ENCODE measurements at regions not wholly inside any gene's neighbourhood (a gene's known extent, or its start where the extent isn't known, plus 50 kb on each side); places are given as distances from the start of the nearest gene placed in this dataset.
"Not testable (repeated sequence)": the region's sequence is repeated elsewhere in the genome, so short reads cannot be mapped to it uniquely, and the experiment has no call there.

DNA sequence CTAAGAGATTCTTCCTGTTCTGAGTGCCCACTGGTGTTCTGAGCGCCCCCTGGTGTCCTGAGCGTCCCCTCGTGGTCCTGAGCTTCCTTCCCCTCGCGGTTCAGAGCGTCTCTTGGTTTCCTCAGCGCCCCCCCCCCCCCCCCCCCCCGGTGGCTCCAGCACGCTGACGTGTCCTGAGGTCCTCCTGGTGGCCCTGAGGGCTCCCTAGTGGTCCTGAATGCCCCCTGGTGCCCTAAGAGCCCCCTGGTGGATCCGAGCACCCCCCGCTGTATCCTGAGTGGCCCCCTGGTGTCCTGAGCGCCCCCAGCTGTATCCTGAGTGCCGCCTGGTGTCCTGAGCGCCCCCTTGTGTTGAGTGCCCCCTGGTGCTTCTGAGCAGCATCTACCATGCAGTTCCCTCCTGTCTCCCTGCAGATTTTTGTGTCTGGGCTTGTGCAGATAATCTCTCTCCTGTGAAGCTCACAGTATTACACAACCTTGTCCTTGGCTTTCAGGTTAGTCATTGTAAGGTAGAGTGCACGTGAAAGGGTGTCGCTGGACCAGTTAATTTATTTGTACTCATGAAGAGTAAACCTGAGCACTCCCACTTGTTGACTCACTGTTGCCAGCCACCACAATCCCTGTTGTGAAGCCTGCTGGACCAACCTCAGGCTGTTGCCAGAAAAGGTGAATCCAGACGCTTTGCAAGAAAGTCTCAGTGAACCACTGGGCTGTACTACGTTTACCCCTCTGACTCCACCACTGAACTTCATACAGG, 1168.4 kb downstream of the TMEM121 start:
- no peak for DNase-seq
- H3K9me3 ChIP-seq, result no peaks in the 10 kb centered on the region
- H3K4me3 ChIP-seq, result no peak overlapping the region
- H3K36me3 ChIP-seq, result no peaks in the 10 kb centered on the region
- no peaks in the 10 kb centered on the region for H3K27me3 ChIP-seq

- not testable (repeated sequence) for H3K36me3 ChIP-seq, H3K9me3 ChIP-seq, H3K27me3 ChIP-seq, H3K4me3 ChIP-seq, DNase-seq
Observed at GRCh38 chr14:106698620-106699267, 1172.4 kb downstream of the TMEM121 start.

GRCh38 chr14:106703651-106704050, 1177.3 kb downstream of the TMEM121 start:
- H3K27me3 ChIP-seq, H3K36me3 ChIP-seq, DNase-seq, H3K9me3 ChIP-seq, H3K4me3 ChIP-seq: not testable (repeated sequence)

DNA sequence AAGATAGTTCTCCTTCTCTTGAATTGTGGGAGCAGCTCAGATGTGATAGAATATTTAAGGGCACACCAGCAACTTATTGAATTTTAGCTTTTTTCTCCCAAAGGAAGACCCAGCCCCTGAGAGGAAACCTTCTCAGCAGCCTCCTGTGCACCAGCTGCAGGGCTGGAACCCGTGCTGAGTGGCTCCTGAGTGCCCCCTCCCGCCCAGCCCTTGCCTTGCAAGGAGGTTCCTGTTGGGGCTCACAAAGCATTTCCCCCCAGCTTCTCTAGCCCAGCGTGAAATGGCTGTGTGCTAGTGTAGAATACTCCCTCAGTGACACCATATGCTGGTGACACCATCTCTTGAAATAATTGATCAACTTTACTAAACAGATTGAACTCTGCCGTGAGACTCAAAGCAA, 1180.1 kb downstream of the TMEM121 start:
- not testable (repeated sequence) for H3K4me3 ChIP-seq, H3K36me3 ChIP-seq, H3K9me3 ChIP-seq, DNase-seq, H3K27me3 ChIP-seq

DNA sequence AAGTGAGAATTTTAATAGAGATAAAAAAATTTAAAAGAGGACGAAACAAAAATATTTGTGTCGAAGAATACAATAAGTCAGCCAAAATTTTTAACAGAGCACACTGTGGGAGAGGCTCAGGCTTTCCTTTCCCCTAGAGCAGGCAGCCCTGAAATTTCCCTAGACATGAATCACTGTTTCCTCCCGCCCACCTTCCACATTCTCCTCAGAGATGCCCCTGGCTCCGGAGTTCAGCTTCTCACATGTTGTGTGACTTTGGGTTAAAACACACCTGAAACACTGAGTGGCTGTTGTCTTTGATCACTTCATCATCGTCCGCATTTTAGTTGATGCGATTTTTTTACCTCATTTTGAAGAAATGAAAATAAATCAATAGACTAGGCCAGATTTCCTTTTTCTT, 1183.8 kb downstream of the TMEM121 start:
- not testable (repeated sequence) for DNase-seq, H3K4me3 ChIP-seq, H3K36me3 ChIP-seq, H3K9me3 ChIP-seq, H3K27me3 ChIP-seq

DNA sequence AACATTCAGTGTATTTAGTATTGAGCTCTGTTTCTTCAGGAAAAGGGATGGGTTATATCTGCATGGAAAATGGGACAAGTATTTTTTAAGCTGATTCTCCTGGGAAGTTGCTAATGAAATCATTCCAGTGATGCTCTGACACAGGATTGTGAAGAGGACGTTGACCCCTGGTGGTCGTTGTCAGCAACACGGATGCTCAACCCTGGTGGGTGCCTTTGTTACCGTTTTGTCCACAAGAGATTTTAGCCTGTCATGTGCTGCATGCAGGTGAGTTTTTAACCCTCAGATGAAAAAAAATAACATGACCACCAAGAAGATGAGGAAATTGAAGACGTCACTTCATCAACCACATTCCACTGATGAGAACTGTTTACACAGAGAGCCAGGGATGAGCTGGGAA, 1186.1 kb downstream of the TMEM121 start:
- H3K27me3 ChIP-seq, H3K9me3 ChIP-seq, H3K36me3 ChIP-seq, DNase-seq, H3K4me3 ChIP-seq: not testable (repeated sequence)

GRCh38 chr14:106714446-106715428, 1188.4 kb downstream of the TMEM121 start:
- not testable (repeated sequence) for H3K36me3 ChIP-seq, H3K9me3 ChIP-seq, H3K4me3 ChIP-seq, H3K27me3 ChIP-seq, DNase-seq

GRCh38 chr14:106717544-106717943, 1191.2 kb downstream of the TMEM121 start:
- H3K36me3 ChIP-seq, H3K9me3 ChIP-seq, H3K4me3 ChIP-seq, H3K27me3 ChIP-seq, DNase-seq: not testable (repeated sequence)

- H3K9me3 ChIP-seq, H3K36me3 ChIP-seq, H3K27me3 ChIP-seq, DNase-seq, H3K4me3 ChIP-seq: not testable (repeated sequence)
Observed at GRCh38 chr14:106719880-106720279, 1193.5 kb downstream of the TMEM121 start.

DNA sequence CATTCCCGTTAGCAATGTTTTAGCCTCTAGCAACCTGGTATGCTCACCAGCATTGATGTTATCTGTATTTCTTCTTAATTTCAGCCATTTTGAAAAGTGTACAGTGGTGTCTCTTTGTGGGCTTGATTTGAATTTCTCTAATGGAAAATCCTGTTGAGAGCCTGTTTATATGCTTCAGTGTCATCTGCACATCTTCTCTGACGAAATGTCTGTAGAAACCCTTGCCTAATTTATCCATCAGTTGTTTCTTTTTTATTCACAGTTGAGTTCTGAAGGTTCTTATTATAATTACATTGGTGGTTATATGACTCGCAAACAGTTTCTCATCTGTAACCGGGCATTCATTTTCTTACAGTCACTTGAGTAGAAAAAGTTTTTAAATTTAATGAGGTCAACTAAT, 1195.5 kb downstream of the TMEM121 start:
- H3K27me3 ChIP-seq, H3K36me3 ChIP-seq, H3K9me3 ChIP-seq, DNase-seq, H3K4me3 ChIP-seq: not testable (repeated sequence)

DNA sequence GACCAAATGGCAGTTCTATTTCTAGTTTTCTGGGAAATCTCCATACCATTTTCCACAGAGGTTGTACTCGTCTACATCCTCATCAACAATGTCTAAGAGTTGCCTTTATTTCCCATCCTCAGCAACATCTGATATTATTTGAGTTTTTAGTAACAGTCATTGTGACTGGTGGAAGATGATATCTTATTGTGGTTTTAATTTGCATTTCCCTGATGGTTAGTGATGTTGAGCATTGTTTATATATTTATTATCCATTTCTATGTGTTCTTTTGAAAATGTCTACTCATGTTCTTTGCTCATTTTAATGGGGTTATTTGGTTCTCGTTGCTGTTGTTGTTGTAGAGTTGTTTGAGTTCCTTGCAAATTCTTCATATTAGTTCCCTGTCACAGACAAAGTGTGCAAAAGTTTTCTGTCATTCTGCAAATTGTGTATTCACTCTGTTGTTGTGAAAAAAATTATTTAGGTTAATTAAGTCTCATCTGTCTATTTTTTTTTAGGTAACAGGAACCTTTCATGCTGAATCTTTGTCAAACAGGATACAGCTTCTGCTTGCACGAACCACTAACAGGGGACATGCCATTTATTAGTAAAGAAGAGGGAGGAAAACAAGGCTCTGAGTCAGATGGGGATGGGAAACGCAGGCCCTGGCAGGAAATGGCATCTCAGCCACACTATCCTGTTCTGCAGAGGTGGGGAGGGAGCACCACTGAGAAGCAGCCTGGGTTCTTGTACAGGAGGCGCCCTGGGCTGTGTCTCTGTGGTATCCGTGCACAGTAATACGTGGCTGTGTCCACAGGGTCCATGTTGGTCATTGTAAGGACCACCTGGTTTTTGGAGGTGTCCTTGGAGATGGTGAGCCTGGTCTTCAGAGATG, 1196.7 kb downstream of the TMEM121 start:
- H3K9me3 ChIP-seq, H3K27me3 ChIP-seq, DNase-seq, H3K36me3 ChIP-seq, H3K4me3 ChIP-seq: not testable (repeated sequence)

GRCh38 chr14:106727962-106728361, 1201.6 kb downstream of the TMEM121 start:
- not testable (repeated sequence) for H3K9me3 ChIP-seq, H3K36me3 ChIP-seq, H3K4me3 ChIP-seq, DNase-seq, H3K27me3 ChIP-seq

DNA sequence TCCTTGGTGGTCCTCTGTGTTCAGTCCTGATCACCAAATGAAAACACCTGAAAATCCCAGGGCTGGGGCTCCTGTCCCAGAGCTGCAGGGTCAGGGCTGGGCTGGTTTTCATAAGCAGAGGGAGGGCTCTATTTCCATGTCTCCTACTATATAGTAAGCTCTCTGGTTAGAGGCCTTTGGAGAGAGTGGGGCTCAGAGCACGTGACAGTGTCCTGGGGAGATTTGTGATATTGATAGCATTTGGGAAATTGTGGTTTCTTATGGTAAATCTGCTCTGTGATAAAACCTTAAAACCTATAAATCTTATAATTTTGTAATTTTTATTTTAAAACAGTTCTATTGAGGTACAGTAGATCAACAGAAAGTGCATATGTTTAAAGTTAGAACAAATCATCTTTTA, 1202.2 kb downstream of the TMEM121 start:
- Histone ChIP-seq H3K4me3 (no peak overlapping the region), H3K36me3 (no peaks in the 10 kb centered on the region), H3K9me3 (no peaks in the 10 kb centered on the region), H3K27me3 (no peaks in the 10 kb centered on the region)
- DNase-seq, result no peak

- H3K27me3 ChIP-seq, result no peaks in the 10 kb centered on the region
- H3K9me3 ChIP-seq, result no peaks in the 10 kb centered on the region
Observed at GRCh38 chr14:106729551-106729950, 1203.2 kb downstream of the TMEM121 start.

GRCh38 chr14:106733771-106734170, 1207.4 kb downstream of the TMEM121 start:
- no peaks in the 10 kb centered on the region for H3K36me3 ChIP-seq
- no peaks in the 10 kb centered on the region for H3K9me3 ChIP-seq
- H3K4me3 ChIP-seq, result no peak overlapping the region
- DNase-seq, result no peak
- no peaks in the 10 kb centered on the region for H3K27me3 ChIP-seq

More at GRCh38 chr14:106729551-106729950, 1203.2 kb downstream of the TMEM121 start:
- DNase-seq, result no peak
- Histone ChIP-seq H3K36me3 (no peaks in the 10 kb centered on the region), H3K4me3 (no peak overlapping the region)

GRCh38 chr14:106737021-106737420, 1210.6 kb downstream of the TMEM121 start:
- no peaks in the 10 kb centered on the region for H3K27me3 ChIP-seq
- H3K4me3 ChIP-seq, result no peak overlapping the region
- H3K36me3 ChIP-seq, result no peaks in the 10 kb centered on the region
- no peak for DNase-seq
- H3K9me3 ChIP-seq, result no peaks in the 10 kb centered on the region
